ENCODE measurements at regions not wholly inside any gene's neighbourhood (a gene's known extent, or its start where the extent isn't known, plus 50 kb on each side); places are given as distances from the start of the nearest gene placed in this dataset.
"Not testable (repeated sequence)": the region's sequence is repeated elsewhere in the genome, so short reads cannot be mapped to it uniquely, and the experiment has no call there.

- Mint-ChIP-seq H3K27me3 (no peaks in the 10 kb centered on the region), H3K4me3 (no peak overlapping the region), H3K4me1 (no peaks in the 10 kb centered on the region), H3K36me3 (ENCODE audit: low read depth) (no peaks in the 10 kb centered on the region), H3K9me3 (peaks cover 5% of the 10 kb centered on the region), H3K27ac (no peak overlapping the region)
- no peak for TF ChIP-seq CTCF (IDR thresholded peaks at IDR 0.05)
- intact Hi-C loops (cut with micrococcal nuclease): no loop called here
- DNase-seq (no peak), ATAC-seq (ENCODE audit: low read depth) (no peak)
- POLR2A ChIA-PET: no interaction called here
- CTCF ChIA-PET: no interaction called here
Measured at GRCh38 chr12:41661141-41661765, 473.1 kb downstream of the PDZRN4 start.

GRCh38 chr12:41656454-41656853 lies 468.3 kb downstream of the PDZRN4 start:
- POLR2A ChIA-PET: no interaction called here
- peaks cover 2% of the 10 kb centered on the region for H3K9me3 Mint-ChIP-seq
- ATAC-seq (ENCODE audit: low read depth) (no peak), DNase-seq (no peak)
- H3K36me3 Mint-ChIP-seq (ENCODE audit: low read depth): no peaks in the 10 kb centered on the region
- H3K4me1 Mint-ChIP-seq: no peaks in the 10 kb centered on the region
- H3K27ac Mint-ChIP-seq: no peak overlapping the region
- no peak overlapping the region for H3K4me3 Mint-ChIP-seq
- H3K27me3 Mint-ChIP-seq: no peaks in the 10 kb centered on the region
- CTCF ChIA-PET: no interaction called here
- intact Hi-C loops (cut with micrococcal nuclease): no loop called here
- TF ChIP-seq CTCF (IDR thresholded peaks at IDR 0.05): no peak

- POLR2A ChIA-PET: no interaction called here
- Mint-ChIP-seq H3K4me1 (no peaks in the 10 kb centered on the region), H3K4me3 (no peak overlapping the region), H3K27me3 (no peaks in the 10 kb centered on the region), H3K36me3 (ENCODE audit: low read depth) (no peaks in the 10 kb centered on the region), H3K27ac (no peak overlapping the region), H3K9me3 (peaks cover 2% of the 10 kb centered on the region)
- intact Hi-C loops (cut with micrococcal nuclease): no loop called here
- no peak for ATAC-seq (ENCODE audit: low read depth)
- CTCF ChIA-PET: no interaction called here
- no peak for DNase-seq
- no peak for TF ChIP-seq CTCF (IDR thresholded peaks at IDR 0.05)
Measured at GRCh38 chr12:41653386-41654326, 465.5 kb downstream of the PDZRN4 start.

GRCh38 chr12:41652981-41653380 lies 464.9 kb downstream of the PDZRN4 start:
- Mint-ChIP-seq H3K36me3 (ENCODE audit: low read depth) (no peaks in the 10 kb centered on the region), H3K9me3 (peaks cover 2% of the 10 kb centered on the region), H3K4me3 (no peak overlapping the region), H3K27ac (no peak overlapping the region), H3K27me3 (no peaks in the 10 kb centered on the region), H3K4me1 (no peaks in the 10 kb centered on the region)
- ChIA-PET CTCF (no interaction called here), POLR2A (no interaction called here)
- intact Hi-C loops (cut with micrococcal nuclease): no loop called here
- ATAC-seq (ENCODE audit: low read depth): no peak
- no peak for TF ChIP-seq CTCF (IDR thresholded peaks at IDR 0.05)
- DNase-seq: no peak

GRCh38 chr12:41645624-41646023 lies 457.5 kb downstream of the PDZRN4 start:
- no peak for TF ChIP-seq CTCF (IDR thresholded peaks at IDR 0.05)
- ChIA-PET CTCF (no interaction called here), POLR2A (no interaction called here)
- DNase-seq (no peak), ATAC-seq (ENCODE audit: low read depth) (no peak)
- no peak overlapping the region for H3K4me3 Mint-ChIP-seq
- intact Hi-C loops (cut with micrococcal nuclease): no loop called here
- no peaks in the 10 kb centered on the region for H3K9me3 Mint-ChIP-seq
- no peaks in the 10 kb centered on the region for H3K27me3 Mint-ChIP-seq
- H3K36me3 Mint-ChIP-seq (ENCODE audit: low read depth): no peaks in the 10 kb centered on the region
- no peak overlapping the region for H3K27ac Mint-ChIP-seq
- no peaks in the 10 kb centered on the region for H3K4me1 Mint-ChIP-seq

GRCh38 chr12:41642808-41643207 lies 454.7 kb downstream of the PDZRN4 start:
- H3K27ac Mint-ChIP-seq; ATAC-seq (ENCODE audit: low read depth); H3K4me1 Mint-ChIP-seq; H3K27me3 Mint-ChIP-seq; CTCF ChIA-PET; H3K9me3 Mint-ChIP-seq; H3K4me3 Mint-ChIP-seq; intact Hi-C loops (cut with micrococcal nuclease); POLR2A ChIA-PET; DNase-seq; H3K36me3 Mint-ChIP-seq (ENCODE audit: low read depth): not testable (repeated sequence)

Data from activated B cell treated with CpG ODN at 0.5 μM for 24 hours (primary cell).